Neural progenitor cell (in vitro differentiated cells): ENCODE measurements at regions not wholly inside any gene's neighbourhood (a gene's known extent, or its start where the extent isn't known, plus 50 kb on each side); places are given as distances from the start of the nearest gene placed in this dataset.

Source experiments
- EZH2 ChIP-seq: fragments of 200-600 bp; sonication (generic); IDR thresholded peaks from 2 replicates; pipeline ENCODE4 v1.6.1; 2017; ENCODE audit warnings: antibody characterized with exemption, mild to moderate bottlenecking, moderate library complexity
- EZH2phosphoT487 ChIP-seq: fragments of 200-600 bp; sonication (generic); IDR thresholded peaks from 2 replicates; pipeline ENCODE4 v1.6.1; 2017; ENCODE audit warnings: antibody characterized with exemption
- TF ChIP-seq, protein P1 (sequence below): fragments of 200-600 bp; sonication (generic); IDR thresholded peaks from 2 replicates; pipeline ENCODE4 v1.5.1; 2017; ENCODE audit warnings: antibody characterized with exemption, mild to moderate bottlenecking

DNA sequence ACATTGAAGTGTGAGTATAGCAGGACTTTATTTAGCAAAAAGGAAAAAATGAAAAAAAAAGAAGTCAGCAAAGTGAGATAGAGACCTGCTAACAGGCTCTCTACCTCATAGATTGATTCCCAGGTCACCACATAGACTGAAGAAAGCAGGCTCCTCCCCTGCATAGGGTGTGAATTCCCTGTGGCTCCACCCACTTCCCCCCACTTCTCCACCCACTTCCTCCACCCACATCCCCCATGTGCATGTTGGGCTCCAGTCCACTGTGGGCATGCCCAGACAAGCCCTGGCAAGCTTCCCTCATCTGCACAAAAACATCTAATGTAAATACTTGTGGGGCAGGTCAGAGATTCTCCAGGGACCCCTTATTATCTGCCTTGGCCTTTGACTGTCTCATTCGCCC lies 97.8 kb downstream of the TMEM47 start:
- TF ChIP-seq EZH2 (no peak), EZH2phosphoT487 (no peak)
- TF ChIP-seq, protein P1, sequence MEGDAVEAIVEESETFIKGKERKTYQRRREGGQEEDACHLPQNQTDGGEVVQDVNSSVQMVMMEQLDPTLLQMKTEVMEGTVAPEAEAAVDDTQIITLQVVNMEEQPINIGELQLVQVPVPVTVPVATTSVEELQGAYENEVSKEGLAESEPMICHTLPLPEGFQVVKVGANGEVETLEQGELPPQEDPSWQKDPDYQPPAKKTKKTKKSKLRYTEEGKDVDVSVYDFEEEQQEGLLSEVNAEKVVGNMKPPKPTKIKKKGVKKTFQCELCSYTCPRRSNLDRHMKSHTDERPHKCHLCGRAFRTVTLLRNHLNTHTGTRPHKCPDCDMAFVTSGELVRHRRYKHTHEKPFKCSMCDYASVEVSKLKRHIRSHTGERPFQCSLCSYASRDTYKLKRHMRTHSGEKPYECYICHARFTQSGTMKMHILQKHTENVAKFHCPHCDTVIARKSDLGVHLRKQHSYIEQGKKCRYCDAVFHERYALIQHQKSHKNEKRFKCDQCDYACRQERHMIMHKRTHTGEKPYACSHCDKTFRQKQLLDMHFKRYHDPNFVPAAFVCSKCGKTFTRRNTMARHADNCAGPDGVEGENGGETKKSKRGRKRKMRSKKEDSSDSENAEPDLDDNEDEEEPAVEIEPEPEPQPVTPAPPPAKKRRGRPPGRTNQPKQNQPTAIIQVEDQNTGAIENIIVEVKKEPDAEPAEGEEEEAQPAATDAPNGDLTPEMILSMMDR: no peak
